GM23338 (cell line): ENCODE measurements at regions not wholly inside any gene's neighbourhood (a gene's known extent, or its start where the extent isn't known, plus 50 kb on each side); places are given as distances from the start of the nearest gene placed in this dataset.

ENCODE experiments used
- ATAC-seq: fragments of 200-7000 bp; cut with Tn5 transposase; 3 replicates; pipeline ENCODE4 v1.9.1; 2020
- DNase-seq: peaks from one replicate; pipeline ENCODE4 v3.0.0-alpha.2; 2015; ENCODE audit warnings: low spot score
- H2AFZ ChIP-seq: fragments of 200-600 bp; sonication (generic); 2 replicates; pipeline ENCODE4 v1.8.0; 2016; ENCODE audit warnings: antibody characterized with exemption, mild to moderate bottlenecking, moderate library complexity
- H3F3A ChIP-seq: fragments of 200-600 bp; sonication (generic); replicated peaks from 2 replicates; pipeline ENCODE4 v1.8.0; 2017; ENCODE audit warnings: antibody characterized with exemption, mixed run types, low read depth
- H3K27ac ChIP-seq: fragments of 200-600 bp; sonication (generic); 2 replicates; pipeline ENCODE4 v1.6.1; 2016; ENCODE audit warnings: low read depth
- H3K27me3 ChIP-seq: fragments of 200-600 bp; sonication (generic); 2 replicates; pipeline ENCODE4 v1.8.0; 2016; ENCODE audit warnings: mild to moderate bottlenecking, mixed run types, moderate library complexity; ENCODE audit not compliant: insufficient read depth
- H3K36me3 ChIP-seq: fragments of 200-600 bp; sonication (generic); 2 replicates; pipeline ENCODE4 v1.8.0; 2016; ENCODE audit warnings: mild to moderate bottlenecking; ENCODE audit not compliant: insufficient read depth
- H3K4me1 ChIP-seq: fragments of 200-600 bp; sonication (generic); 2 replicates; pipeline ENCODE4 v1.8.0; 2016; ENCODE audit warnings: mild to moderate bottlenecking, moderate library complexity; ENCODE audit not compliant: insufficient read depth
- H3K4me2 ChIP-seq: fragments of 200-600 bp; sonication (generic); 2 replicates; pipeline ENCODE4 v1.7.1; 2017; ENCODE audit warnings: mixed run types
- H3K4me3 ChIP-seq: fragments of 200-600 bp; sonication (generic); 2 replicates; pipeline ENCODE4 v1.6.1; 2016; ENCODE audit warnings: mixed run types
- H3K79me2 ChIP-seq: fragments of 200-600 bp; sonication (generic); replicated peaks from 2 replicates; pipeline ENCODE4 v1.8.0; 2017; ENCODE audit warnings: mild to moderate bottlenecking; ENCODE audit not compliant: insufficient read depth
- H3K9me2 ChIP-seq: fragments of 200-600 bp; sonication (generic); 2 replicates; pipeline ENCODE4 v1.8.0; 2017; ENCODE audit not compliant: insufficient read depth
- H4K20me1 ChIP-seq: fragments of 200-600 bp; sonication (generic); replicated peaks from 2 replicates; pipeline ENCODE4 v1.8.0; 2017; ENCODE audit warnings: mild to moderate bottlenecking; ENCODE audit not compliant: insufficient read depth
- H3K27ac Mint-ChIP-seq: 2 replicates; pipeline ENCODE4 v1.8.0; 2020; ENCODE audit warnings: inconsistent platforms, mild to moderate bottlenecking, moderate library complexity, mixed read lengths
- H3K27me3 Mint-ChIP-seq: 3 replicates; pipeline ENCODE4 v1.8.0; 2022; ENCODE audit warnings: low read depth, mild to moderate bottlenecking, moderate library complexity, mixed read lengths, inconsistent platforms; ENCODE audit not compliant: insufficient read depth, poor library complexity
- H3K36me3 Mint-ChIP-seq: 3 replicates; pipeline ENCODE4 v1.8.0; 2021; ENCODE audit warnings: low read depth, mild to moderate bottlenecking, inconsistent platforms, moderate library complexity, mixed read lengths
- H3K4me1 Mint-ChIP-seq: 3 replicates; pipeline ENCODE4 v1.8.0; 2020; ENCODE audit warnings: mild to moderate bottlenecking, inconsistent platforms, mixed read lengths
- H3K4me3 Mint-ChIP-seq: 3 replicates; pipeline ENCODE4 v1.8.0; 2021; ENCODE audit warnings: moderate library complexity, mild to moderate bottlenecking, inconsistent platforms, mixed read lengths
- H3K9me3 Mint-ChIP-seq: 3 replicates; pipeline ENCODE4 v1.8.0; 2020; ENCODE audit warnings: moderate library complexity, mild to moderate bottlenecking, inconsistent platforms, mixed read lengths
- CREB1 ChIP-seq: fragments of 250-450 bp; sonication (Bioruptor Pico); IDR thresholded peaks from 2 replicates; pipeline ENCODE4 v1.5.0; 2020; ENCODE audit warnings: low read depth, mild to moderate bottlenecking, moderate library complexity
- CTCF ChIP-seq, 2 experiments: fragments of 200-600 bp in 1 of 2; sonication (generic) in 1 of 2; conservative IDR thresholded peaks; 2 replicates each; pipeline versions ENCODE4 v1.5.1 to v1.6.1; 2016 to 2017; ENCODE audit warnings: antibody characterized with exemption in 2 of 2, low read depth in 2 of 2, mild to moderate bottlenecking in 2 of 2, moderate library complexity in 1 of 2
- ETS1 ChIP-seq: IDR thresholded peaks from 2 replicates; pipeline ENCODE4 v1.6.1; 2016; ENCODE audit warnings: antibody characterized with exemption
- ZNF331 ChIP-seq: fragments of 250-450 bp; sonication (Bioruptor Pico); IDR thresholded peaks from 2 replicates; pipeline ENCODE4 v1.5.0; 2020; ENCODE audit warnings: low read depth, mild to moderate bottlenecking, moderate library complexity
- ZNF462 ChIP-seq: fragments of 250-450 bp; sonication (Bioruptor Pico); IDR thresholded peaks from 2 replicates; pipeline ENCODE4 v1.5.0; 2020; ENCODE audit warnings: mild to moderate bottlenecking, moderate library complexity

GRCh38 chr3:150146991-150147761 lies 176.5 kb upstream of the PFN2 start (continued):
- TF ChIP-seq ZNF462 (CRISPR knock-in tag) = no peak

- H3K4me3 Mint-ChIP-seq = no peak overlapping the region
- H2AFZ ChIP-seq = no peak overlapping the region
- H3K27me3 Mint-ChIP-seq = no peaks in the 10 kb centered on the region
- no peaks in the 10 kb centered on the region for H3K9me2 ChIP-seq
- H3K36me3 Mint-ChIP-seq = no peaks in the 10 kb centered on the region
- no peak for DNase-seq
- no peaks in the 10 kb centered on the region for H3K79me2 ChIP-seq
- no peak overlapping the region for H3K27ac Mint-ChIP-seq
- H3K36me3 ChIP-seq = no peaks in the 10 kb centered on the region
- no peaks in the 10 kb centered on the region for H4K20me1 ChIP-seq
- 0 out of 2 replicates have a peak, but pooled peaks cover 7% of the 10 kb centered on the region for H3K4me1 ChIP-seq
- H3K27me3 ChIP-seq = no peaks in the 10 kb centered on the region
- H3K9me3 Mint-ChIP-seq = no peaks in the 10 kb centered on the region
- ATAC-seq = no peak
- no peaks in the 10 kb centered on the region for H3F3A ChIP-seq
- H3K4me1 Mint-ChIP-seq = peaks cover 4% of the 10 kb centered on the region; the same call in 1 of the 3 replicates
- H3K27ac ChIP-seq = no peak overlapping the region
- H3K4me3 ChIP-seq = no peak overlapping the region
- H3K4me2 ChIP-seq = no peak overlapping the region
- TF ChIP-seq ETS1 = no peak
- no peak for TF ChIP-seq ZNF331 (CRISPR knock-in tag)
- TF ChIP-seq ZNF462 (CRISPR knock-in tag) = no peak
- no peak for TF ChIP-seq CREB1
- TF ChIP-seq CTCF (conservative IDR thresholded peaks at IDR 0.05; ENCODE audit: low read depth in 2 of 2) = no peak
Observed at GRCh38 chr3:150145659-150146058, 175.0 kb upstream of the PFN2 start.
